Heart left ventricle (tissue), 16 donors: ENCODE measurements at regions not wholly inside any gene's neighbourhood (a gene's known extent, or its start where the extent isn't known, plus 50 kb on each side); places are given as distances from the start of the nearest gene placed in this dataset.

Experiments
- ATAC-seq, 4 donors: fragments of 200-7000 bp; cut with Tn5 transposase; one replicate each; pipeline ENCODE4 v1.9.1; 2020 to 2022; ENCODE audit warnings: moderate library complexity in 4 of 4, mild to moderate bottlenecking in 3 of 4, moderate number of reproducible peaks in 1 of 4
- DNase-seq, 5 donors: peaks; one replicate each; pipeline ENCODE4 v3.0.0-alpha.2; 2020
- H3K27ac ChIP-seq, 12 donors: fragments of 200-600 bp; sonication (generic) in 4 of 12; one replicate each; pipeline versions ENCODE4 v1.5.0 to v1.8.0; 2016 to 2022; ENCODE audit warnings: mild to moderate bottlenecking in 2 of 12
- H3K27me3 ChIP-seq, 9 donors: fragments of 200-600 bp; sonication (generic) in 2 of 9; one replicate each; pipeline versions ENCODE4 v1.5.1 to v1.8.0; 2016 to 2022; ENCODE audit warnings: mild to moderate bottlenecking in 3 of 9
- H3K36me3 ChIP-seq, 9 donors: fragments of 200-600 bp; sonication (generic) in 2 of 9; one replicate each; pipeline versions ENCODE4 v1.5.0 to v1.8.0; 2018 to 2022; ENCODE audit warnings: mild to moderate bottlenecking in 2 of 9
- H3K4me1 ChIP-seq, 12 donors: fragments of 200-600 bp; sonication (generic) in 4 of 12; one replicate each; pipeline versions ENCODE4 v1.5.0 to v1.8.0; 2016 to 2022; ENCODE audit warnings: mild to moderate bottlenecking in 3 of 12
- H3K4me3 ChIP-seq, 12 donors: fragments of 200-600 bp; sonication (generic) in 4 of 12; one replicate each; pipeline versions ENCODE4 v1.5.0 to v1.8.0; 2017 to 2022; ENCODE audit warnings: mild to moderate bottlenecking in 9 of 12, moderate library complexity in 4 of 12
- H3K9me3 ChIP-seq, 12 donors: fragments of 200-600 bp; sonication (generic) in 4 of 12; one replicate each; pipeline versions ENCODE4 v1.5.0 to v1.8.0; 2016 to 2022; ENCODE audit warnings: mild to moderate bottlenecking in 1 of 12
- CTCF ChIP-seq, 12 donors: fragments of 200-600 bp; sonication (generic) in 4 of 12; IDR thresholded peaks; one replicate each; pipeline versions ENCODE4 v1.5.0 to v1.8.0; 2018 to 2022; ENCODE audit warnings: antibody characterized with exemption in 12 of 12, mild to moderate bottlenecking in 5 of 12
- POLR2A ChIP-seq, 2 donors: fragments of 450-650 bp; IDR thresholded peaks; one replicate each; pipeline ENCODE4 v1.6.1; 2017; ENCODE audit warnings: antibody characterized with exemption in 2 of 2, mild to moderate bottlenecking in 2 of 2, moderate library complexity in 2 of 2
- WGBS, 4 donors: extraction: QIAGEN DNeasy Blood & Tissue Kit in 2 of 4; methylation state at CpG; one replicate each; pipeline versions ENCODE4 v1.1.5 to v1.1.7; 2013 to 2018; 5-methylcytosine and 5-hydroxymethylcytosine counted together
- intact Hi-C, 10 donors: fragments of 100-400 bp; cut with DNase I; formaldehyde crosslinking; loops; one replicate each; pipeline versions ENCODE4 v1.11.1 to v1.14.2; 2022
- donor health status: ischemic (EF 13 %, LVEDD 7.1; RV severe dilation, severe dysfunction).
- donor health status: healthy with polysubstance abuse.
- donor health status: DM: no; HTN: yes; CAD: no.
- donor health status: DM: no; HTN: no; CAD: no.
- donor health status: ischemic (EF 25% LVEDD 6.9; RV normal size, moderate dysfunction).
- donor health status: ischemic (EF 25% LVEDD 5.7; RV mildly dilated, moderate dysfunction).
- donor health status: healthy.
- donor health status: DM: yes; HTN: yes; CAD: no.
- donor health status: ischemic (EF 35%, LVEDD 5.7; RV mildly dilated, moderate dysfunction).
- donor health status: nonischemic (EF 11% LVEDD 7.7; RV severe dilation, severe dysfunction).
- donor health status: DM: yes; HTN: yes; CAD: no.
- donor health status: PGD.
- donor health status: ischemic (EF 29% LVEDD 5.4; RV normal size, mild dysfunction).
- donor health status: nonischemic (EF 23%, LVEDD 6.1; RV moderate dilation, normal function).

DNA sequence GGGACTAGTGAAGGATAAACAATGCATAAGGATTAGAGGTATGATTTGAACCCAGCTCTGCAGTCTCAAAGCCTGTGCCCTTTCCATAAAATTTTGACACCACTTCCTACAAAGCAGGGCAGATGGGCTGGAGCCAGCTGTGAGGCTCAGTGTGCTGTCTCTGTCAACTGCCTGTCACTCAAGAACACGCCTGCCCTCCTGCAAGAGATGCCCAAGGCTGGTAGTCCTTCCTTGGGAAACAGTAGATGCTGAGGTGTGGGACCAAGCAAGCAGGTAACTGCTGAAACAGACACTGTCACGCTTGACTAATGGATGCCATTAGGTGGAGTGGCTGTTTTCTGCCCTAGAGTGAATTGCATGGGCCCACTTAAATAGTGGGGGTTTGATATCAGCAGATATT, 402.0 kb downstream of the PTPRU start:
- no peak overlapping the region for H3K27ac ChIP-seq
- H3K9me3 ChIP-seq: no peaks in the 10 kb centered on the region
- H3K4me1 ChIP-seq: no peaks in the 10 kb centered on the region
- H3K36me3 ChIP-seq: no peaks in the 10 kb centered on the region
- no peak for ATAC-seq
- no peak overlapping the region for H3K4me3 ChIP-seq
- peaks cover 0 to 18% (median 0%) of the 10 kb centered on the region in 9 donors for H3K27me3 ChIP-seq
- WGBS, 4 donors: 77 to 95% (median 85%) methylated on average over 2 of the region's 2 CpGs
- TF ChIP-seq POLR2A (IDR thresholded peaks at IDR 0.05) (no peak), CTCF (IDR thresholded peaks at IDR 0.05) (no peak)
- no peak for DNase-seq
- intact Hi-C loops: no loop called here

DNA sequence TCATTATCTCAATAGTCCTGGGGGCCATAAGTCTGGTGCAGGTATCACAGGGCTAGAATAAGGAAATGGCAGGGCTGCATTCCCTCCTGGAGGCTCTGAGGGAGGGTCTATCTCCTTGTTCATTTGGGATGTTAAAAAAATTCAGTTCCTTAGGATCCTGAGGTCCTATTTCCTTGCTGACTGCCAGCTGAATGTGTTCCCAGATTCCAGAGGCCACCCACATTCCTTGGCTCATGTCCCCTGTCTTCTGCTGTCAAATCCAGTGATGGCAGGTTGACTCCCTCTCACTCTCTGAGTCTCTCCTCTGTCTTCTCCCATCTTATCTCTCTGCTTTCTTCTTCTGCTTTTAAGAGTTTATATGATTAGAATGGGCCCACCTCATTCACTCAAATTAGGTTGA, 400.6 kb downstream of the PTPRU start:
- intact Hi-C loops: no loop called here
- TF ChIP-seq POLR2A (IDR thresholded peaks at IDR 0.05) (no peak), CTCF (IDR thresholded peaks at IDR 0.05) (no peak)
- no peak for DNase-seq
- Histone ChIP-seq H3K4me1 (no peaks in the 10 kb centered on the region), H3K36me3 (no peaks in the 10 kb centered on the region), H3K27ac (no peak overlapping the region), H3K9me3 (no peaks in the 10 kb centered on the region), H3K27me3 (peaks cover 0 to 20% (median 0%) of the 10 kb centered on the region in 9 donors), H3K4me3 (no peak overlapping the region)
- ATAC-seq: no peak

DNA sequence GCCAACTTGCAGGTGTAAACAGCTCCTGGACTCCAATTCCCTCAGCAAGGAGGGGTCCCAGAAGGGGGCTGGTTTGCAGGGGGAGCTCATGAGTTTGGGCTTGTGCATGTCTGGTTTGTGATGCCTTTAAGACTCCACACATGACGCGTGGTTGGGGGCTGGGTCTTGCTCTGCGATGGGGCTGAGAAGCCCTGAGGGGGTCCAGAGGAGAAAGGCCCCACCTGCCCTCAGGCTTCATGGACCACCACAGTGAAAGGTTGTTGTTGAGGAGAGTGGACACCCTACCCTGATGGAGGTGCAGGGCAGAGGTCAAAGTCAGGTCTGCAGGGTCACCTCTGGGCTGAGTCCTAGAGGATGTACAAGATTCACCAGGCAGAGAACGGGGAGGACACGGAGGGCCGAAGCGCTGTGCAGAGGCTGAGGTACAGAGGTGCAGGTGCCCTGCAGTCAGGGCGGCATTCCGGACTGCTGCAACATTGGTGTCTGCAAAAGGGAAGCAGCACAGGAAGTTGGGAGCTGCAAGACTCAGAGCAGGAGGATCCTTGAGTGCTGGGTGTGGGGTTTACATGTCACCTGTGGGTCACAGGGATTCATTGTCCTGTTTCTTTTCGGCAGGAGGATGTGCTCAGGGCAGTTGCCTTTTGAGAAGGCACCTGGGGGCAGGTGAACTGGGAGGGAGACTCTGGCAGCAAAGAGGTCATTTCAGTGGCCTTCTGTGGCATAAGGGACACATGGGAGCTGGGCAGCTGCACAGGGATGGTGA, 399.4 kb downstream of the PTPRU start:
- DNase-seq (no peak), ATAC-seq (no peak)
- Histone ChIP-seq H3K27ac (no peak overlapping the region), H3K4me3 (no peak overlapping the region), H3K27me3 (peaks cover 0 to 20% (median 0%) of the 10 kb centered on the region in 9 donors), H3K9me3 (no peaks in the 10 kb centered on the region), H3K36me3 (no peaks in the 10 kb centered on the region), H3K4me1 (no peaks in the 10 kb centered on the region)
- 76 to 87% (median 86%) methylated on average over 10 of the region's 10 CpGs for WGBS, 4 donors
- TF ChIP-seq POLR2A (IDR thresholded peaks at IDR 0.05): no peak
- no peak for TF ChIP-seq CTCF (IDR thresholded peaks at IDR 0.05)
- intact Hi-C loops: no loop called here

DNA sequence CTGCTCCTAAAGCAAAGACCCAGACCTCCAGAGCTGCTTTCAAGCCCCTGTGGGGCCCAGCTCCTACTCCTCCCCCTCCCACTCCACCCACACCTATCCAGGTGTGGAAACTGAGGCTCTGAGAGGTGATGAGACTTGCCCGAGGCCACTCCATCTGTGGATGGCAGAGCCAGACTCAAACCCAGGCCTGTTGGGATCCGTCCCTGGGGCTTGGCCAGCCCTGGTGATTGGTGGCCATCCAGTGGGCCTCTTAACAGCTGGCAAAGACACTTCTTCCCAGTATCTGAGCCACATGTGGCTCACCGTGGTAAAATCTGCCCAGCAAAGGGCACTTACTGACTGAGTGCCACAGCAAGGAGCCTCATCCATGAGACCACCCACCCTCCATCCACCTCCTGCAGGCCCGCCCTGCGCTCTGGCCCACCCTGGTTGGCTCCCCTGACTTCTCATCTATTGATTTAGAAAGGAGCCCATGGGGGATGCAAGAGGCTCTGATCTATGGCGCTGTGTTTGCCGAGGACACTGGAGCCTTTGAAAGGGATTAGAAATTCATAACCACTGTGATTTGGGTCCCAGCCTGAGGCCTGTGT, 398.5 kb downstream of the PTPRU start:
- no peak for ATAC-seq
- intact Hi-C loops: no loop called here
- 83 to 90% (median 86%) methylated on average over 5 to 7 of the region's 7 CpGs for WGBS, 4 donors

More for the DNA sequence above, 398.5 kb downstream of the PTPRU start:
- no peaks in the 10 kb centered on the region for H3K9me3 ChIP-seq
- no peak for DNase-seq
- H3K4me3 ChIP-seq: no peak overlapping the region
- H3K27me3 ChIP-seq: peaks cover 0 to 20% (median 0%) of the 10 kb centered on the region in 9 donors
- H3K36me3 ChIP-seq: no peaks in the 10 kb centered on the region
- no peaks in the 10 kb centered on the region for H3K4me1 ChIP-seq
- no peak overlapping the region for H3K27ac ChIP-seq
- TF ChIP-seq CTCF (IDR thresholded peaks at IDR 0.05) (no peak), POLR2A (IDR thresholded peaks at IDR 0.05) (no peak)
